Neuronal stem cell (in vitro differentiated cells): ENCODE measurements at regions not wholly inside any gene's neighbourhood (a gene's known extent, or its start where the extent isn't known, plus 50 kb on each side); places are given as distances from the start of the nearest gene placed in this dataset.

Experiments
- DNase-seq: peaks from one replicate; pipeline ENCODE4 v3.0.0-alpha.2; 2013; ENCODE audit warnings: low spot score
- H2AFZ ChIP-seq: one replicate; pipeline ENCODE4 v1.6.1; 2013; ENCODE audit warnings: mild to moderate bottlenecking, low read length, inconsistent platforms
- H2AK5ac ChIP-seq: 2 replicates; pipeline ENCODE4 v1.6.1; 2013; ENCODE audit warnings: low read depth, mild to moderate bottlenecking, inconsistent platforms, low read length, moderate library complexity, mixed read lengths
- H2BK120ac ChIP-seq: 2 replicates; pipeline ENCODE4 v1.6.1; 2013; ENCODE audit warnings: low read depth, mild to moderate bottlenecking, inconsistent platforms, low read length, moderate library complexity, mixed read lengths
- H2BK12ac ChIP-seq: one replicate; pipeline ENCODE4 v1.6.1; 2013; ENCODE audit warnings: low read length, inconsistent platforms
- H2BK15ac ChIP-seq: 2 replicates; pipeline ENCODE4 v1.6.1; 2013; ENCODE audit warnings: mild to moderate bottlenecking, low read length, inconsistent platforms, mixed read lengths
- H2BK5ac ChIP-seq: one replicate; pipeline ENCODE4 v1.6.1; 2013; ENCODE audit warnings: inconsistent platforms, mild to moderate bottlenecking, low read length, moderate library complexity
- H3K14ac ChIP-seq: one replicate; pipeline ENCODE4 v1.6.1; 2013; ENCODE audit warnings: low read length, inconsistent platforms
- H3K18ac ChIP-seq: 2 replicates; pipeline ENCODE4 v1.6.1; 2013; ENCODE audit warnings: low read length, inconsistent platforms
- H3K23ac ChIP-seq: 2 replicates; pipeline ENCODE4 v1.6.1; 2013; ENCODE audit warnings: low read depth, mild to moderate bottlenecking, mixed read lengths, low read length, inconsistent platforms; ENCODE audit not compliant: poor library complexity
- H3K27ac ChIP-seq: replicated peaks from 3 replicates; pipeline ENCODE4 v1.5.1; 2013; ENCODE audit warnings: low read length, inconsistent platforms
- H3K27me3 ChIP-seq, 3 experiments: 2 replicates each; pipeline ENCODE4 v1.6.1; 2013; ENCODE audit warnings: low read length in 3 of 3, mild to moderate bottlenecking in 2 of 3, inconsistent platforms in 1 of 3, low read depth in 1 of 3, mixed read lengths in 1 of 3, moderate library complexity in 1 of 3; ENCODE audit not compliant: control insufficient read depth in 3 of 3, insufficient read depth in 3 of 3
- H3K36me3 ChIP-seq, 2 donors: replicated peaks in 1 of 2; 2 replicates each; pipeline ENCODE4 v1.6.1; 2013; ENCODE audit warnings: low read length in 2 of 2; ENCODE audit not compliant: control insufficient read depth in 2 of 2, insufficient read depth in 2 of 2
- H3K4ac ChIP-seq: 2 replicates; pipeline ENCODE4 v1.6.1; 2013; ENCODE audit warnings: inconsistent platforms, mild to moderate bottlenecking, low read length, moderate library complexity
- H3K4me1 ChIP-seq, 2 donors: 1 replicate in 1 of 2; 2 replicates in 1 of 2; pipeline ENCODE4 v1.6.1; 2013; ENCODE audit warnings: low read length in 2 of 2, low read depth in 1 of 2; ENCODE audit not compliant: control insufficient read depth in 2 of 2, insufficient read depth in 1 of 2
- H3K4me2 ChIP-seq: one replicate; pipeline ENCODE4 v1.6.1; 2013; ENCODE audit warnings: mild to moderate bottlenecking, low read length, inconsistent platforms; ENCODE audit not compliant: insufficient read depth, poor library complexity, severe bottlenecking
- H3K4me3 ChIP-seq, 2 donors: 2 replicates each; pipeline ENCODE4 v1.5.1; 2013; ENCODE audit warnings: low read length in 2 of 2, mild to moderate bottlenecking in 2 of 2, inconsistent platforms in 1 of 2, moderate library complexity in 1 of 2
- H3K79me1 ChIP-seq: one replicate; pipeline ENCODE4 v1.6.1; 2013; ENCODE audit warnings: low read depth, mild to moderate bottlenecking, inconsistent platforms, low read length, moderate library complexity
- H3K9ac ChIP-seq: one replicate; pipeline ENCODE4 v1.6.1; 2013; ENCODE audit warnings: mild to moderate bottlenecking, low read depth, low read length, inconsistent platforms; ENCODE audit not compliant: poor library complexity
- H3K9me3 ChIP-seq, 2 donors: replicated peaks in 1 of 2; 2 replicates each; pipeline versions ENCODE3 to v1.6.1; 2013; ENCODE audit warnings: low read length in 2 of 2, mild to moderate bottlenecking in 2 of 2, inconsistent platforms in 1 of 2, low read depth in 1 of 2, mixed read lengths in 1 of 2, moderate library complexity in 1 of 2; ENCODE audit not compliant: control insufficient read depth in 2 of 2, insufficient read depth in 1 of 2
- H4K8ac ChIP-seq: one replicate; pipeline ENCODE4 v1.6.1; 2013; ENCODE audit warnings: low read depth, mild to moderate bottlenecking, inconsistent platforms, low read length, moderate library complexity
- H4K91ac ChIP-seq: one replicate; pipeline ENCODE4 v1.6.1; 2013; ENCODE audit warnings: low read length, low read depth, mild to moderate bottlenecking, inconsistent platforms; ENCODE audit not compliant: poor library complexity
- WGBS, 2 donors: extraction: QIAGEN DNeasy Blood & Tissue Kit; methylation state at CpG; one replicate each; pipeline ENCODE4 v1.1.7; 2013; ENCODE audit warnings: missing lambda C conversion rate in 2 of 2, mixed read lengths in 1 of 2; ENCODE audit not compliant: insufficient read length in 2 of 2, insufficient replicate concordance in 1 of 2; ENCODE audit errors: extremely low coverage in 2 of 2; 5-methylcytosine and 5-hydroxymethylcytosine counted together

- Histone ChIP-seq H2BK5ac (no peak overlapping the region), H3K9me3 (no peaks in the 10 kb centered on the region), H3K23ac (no peak overlapping the region), H3K79me1 (no peaks in the 10 kb centered on the region), H3K4me3 (no peak overlapping the region), H4K8ac (no peak overlapping the region), H3K14ac (no peak overlapping the region), H2BK120ac (no peak overlapping the region), H2BK12ac (no peak overlapping the region), H3K4ac (no peak overlapping the region), H3K18ac (no peak overlapping the region), H2BK15ac (no peak overlapping the region), H3K9ac (no peak overlapping the region), H2AK5ac (no peak overlapping the region), H3K4me2 (no peak overlapping the region), H3K36me3 (no peaks in the 10 kb centered on the region), H3K27me3 (no peaks in the 10 kb centered on the region), H2AFZ (no peak overlapping the region), H4K91ac (no peak overlapping the region), H3K27ac (no peak overlapping the region), H3K4me1 (peaks cover 0 to 3% of the 10 kb centered on the region in 2 donors)
- WGBS, 2 donors = no CpG with 5 or more reads among the region's 7 CpGs
- no peak for DNase-seq
These were observed 554.9 kb upstream of the LRFN5 start for GRCh38 chr14:41051801-41052200.

GRCh38 chr14:41047763-41048162, 558.9 kb upstream of the LRFN5 start:
- no peak overlapping the region for H3K4me2 ChIP-seq
- no peaks in the 10 kb centered on the region for H3K4me1 ChIP-seq
- no peak overlapping the region for H4K91ac ChIP-seq
- H3K18ac ChIP-seq = no peak overlapping the region
- no CpG with 5 or more reads among the region's 1 CpG for WGBS, 2 donors
- no peak overlapping the region for H4K8ac ChIP-seq
- H3K27ac ChIP-seq = no peak overlapping the region
- no peak overlapping the region for H2AK5ac ChIP-seq
- H3K14ac ChIP-seq = no peak overlapping the region
- H3K4ac ChIP-seq = no peak overlapping the region
- H2BK15ac ChIP-seq = no peak overlapping the region
- H3K9ac ChIP-seq = no peak overlapping the region
- H3K36me3 ChIP-seq = no peaks in the 10 kb centered on the region
- no peak overlapping the region for H2BK5ac ChIP-seq
- no peak overlapping the region for H3K4me3 ChIP-seq
- H3K27me3 ChIP-seq = no peaks in the 10 kb centered on the region
- H3K23ac ChIP-seq = no peak overlapping the region
- H2BK12ac ChIP-seq = no peak overlapping the region
- no peak for DNase-seq
- no peak overlapping the region for H2BK120ac ChIP-seq
- no peaks in the 10 kb centered on the region for H3K79me1 ChIP-seq
- H3K9me3 ChIP-seq = no peaks in the 10 kb centered on the region
- H2AFZ ChIP-seq = no peak overlapping the region

GRCh38 chr14:41037388-41037787, 569.3 kb upstream of the LRFN5 start:
- no CpG with 5 or more reads among the region's 3 CpGs for WGBS, 2 donors
- no peak overlapping the region for H3K4me3 ChIP-seq

GRCh38 chr14:41034969-41035368, 571.7 kb upstream of the LRFN5 start:
- H2AFZ ChIP-seq = no peak overlapping the region
- no peak overlapping the region for H2BK120ac ChIP-seq
- no peak overlapping the region for H3K27ac ChIP-seq
- H3K4me3 ChIP-seq = no peak overlapping the region
- H3K9ac ChIP-seq = no peak overlapping the region
- no peak overlapping the region for H2BK15ac ChIP-seq
- WGBS, 2 donors = no CpG with 5 or more reads among the region's 1 CpG
- H3K36me3 ChIP-seq = no peaks in the 10 kb centered on the region
- H3K79me1 ChIP-seq = no peaks in the 10 kb centered on the region
- no peaks in the 10 kb centered on the region for H3K27me3 ChIP-seq
- H3K9me3 ChIP-seq = peaks cover 0 to 3% of the 10 kb centered on the region in 2 donors
- H2BK5ac ChIP-seq = no peak overlapping the region
- H3K14ac ChIP-seq = no peak overlapping the region
- H3K18ac ChIP-seq = no peak overlapping the region
- H3K4me1 ChIP-seq = no peaks in the 10 kb centered on the region
- H3K4me2 ChIP-seq = no peak overlapping the region
- H3K4ac ChIP-seq = no peak overlapping the region
- no peak overlapping the region for H2BK12ac ChIP-seq
- H3K23ac ChIP-seq = no peak overlapping the region
- no peak overlapping the region for H2AK5ac ChIP-seq
- no peak overlapping the region for H4K91ac ChIP-seq
- DNase-seq = no peak
- no peak overlapping the region for H4K8ac ChIP-seq

More at GRCh38 chr14:41037388-41037787, 569.3 kb upstream of the LRFN5 start:
- no peak overlapping the region for H2BK5ac ChIP-seq
- no peak overlapping the region for H3K14ac ChIP-seq
- H2BK120ac ChIP-seq = no peak overlapping the region
- no peak overlapping the region for H4K91ac ChIP-seq
- no peak overlapping the region for H2BK15ac ChIP-seq
- H3K9ac ChIP-seq = no peak overlapping the region
- H3K27me3 ChIP-seq = no peaks in the 10 kb centered on the region
- no peak overlapping the region for H3K4ac ChIP-seq
- no peaks in the 10 kb centered on the region for H3K79me1 ChIP-seq
- no peaks in the 10 kb centered on the region for H3K4me1 ChIP-seq
- H3K4me2 ChIP-seq = no peak overlapping the region
- no peaks in the 10 kb centered on the region for H3K36me3 ChIP-seq
- no peak overlapping the region for H2AFZ ChIP-seq
- H3K27ac ChIP-seq = no peak overlapping the region
- DNase-seq = no peak
- H4K8ac ChIP-seq = no peak overlapping the region
- H3K23ac ChIP-seq = no peak overlapping the region
- no peak overlapping the region for H2AK5ac ChIP-seq
- H3K9me3 ChIP-seq = no peaks in the 10 kb centered on the region
- H3K18ac ChIP-seq = no peak overlapping the region
- no peak overlapping the region for H2BK12ac ChIP-seq
